ENCODE measurements at regions not wholly inside any gene's neighbourhood (a gene's known extent, or its start where the extent isn't known, plus 50 kb on each side); places are given as distances from the start of the nearest gene placed in this dataset.

DNA sequence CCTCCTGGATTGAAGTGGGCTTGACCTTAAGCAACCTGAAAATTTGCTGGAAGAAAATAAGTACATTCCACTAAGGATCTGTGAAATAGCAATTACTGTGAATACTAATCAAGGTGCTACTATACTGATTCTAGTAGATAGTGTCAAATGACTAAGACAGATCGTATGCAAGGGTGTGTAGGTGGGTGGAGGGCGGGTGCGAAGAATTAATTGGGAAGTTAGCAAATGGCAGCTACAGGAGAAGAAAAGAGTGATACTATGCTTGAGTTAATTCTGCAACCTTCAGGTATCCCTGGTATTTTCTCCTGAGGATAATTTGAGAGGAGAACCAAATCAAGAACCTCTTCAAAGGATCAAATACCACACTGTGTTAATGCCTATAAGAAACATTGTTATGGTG, 501.9 kb downstream of the INHBA start:
- H3K27ac ChIP-seq (ENCODE audit: insufficient read length, low read depth, low read length): no peak overlapping the region
- no peak overlapping the region for H3K4me2 ChIP-seq (ENCODE audit: insufficient read depth, insufficient read length, low read length)
- Mint-ChIP-seq H3K27ac (no peak overlapping the region), H3K4me1 (peaks cover 8% of the 10 kb centered on the region in 2 experiments), H3K27me3 (ENCODE audit: low read depth) (peaks cover 4% of the 10 kb centered on the region; the same call in 1 of the 2 replicates), H3K9me3 (no peaks in the 10 kb centered on the region), H3K4me3 (no peak overlapping the region), H3K36me3 (ENCODE audit: insufficient read depth in 1 of 3, low read depth in 3 of 3) (no peaks in the 10 kb centered on the region)
- H2BK5ac ChIP-seq (ENCODE audit: insufficient read length, low read length): no peak overlapping the region
- H3T11ph ChIP-seq (ENCODE audit: low read length): no peak overlapping the region
- H2BK120ac ChIP-seq (ENCODE audit: low read depth, low read length, poor library complexity, severe bottlenecking): no peak overlapping the region
- H4K20me1 ChIP-seq (ENCODE audit: control insufficient read depth, insufficient read depth, insufficient read length): no peaks in the 10 kb centered on the region
- no peak overlapping the region for H3K56ac ChIP-seq (ENCODE audit: insufficient read length, low read depth, low read length)
- TF ChIP-seq, protein P1, sequence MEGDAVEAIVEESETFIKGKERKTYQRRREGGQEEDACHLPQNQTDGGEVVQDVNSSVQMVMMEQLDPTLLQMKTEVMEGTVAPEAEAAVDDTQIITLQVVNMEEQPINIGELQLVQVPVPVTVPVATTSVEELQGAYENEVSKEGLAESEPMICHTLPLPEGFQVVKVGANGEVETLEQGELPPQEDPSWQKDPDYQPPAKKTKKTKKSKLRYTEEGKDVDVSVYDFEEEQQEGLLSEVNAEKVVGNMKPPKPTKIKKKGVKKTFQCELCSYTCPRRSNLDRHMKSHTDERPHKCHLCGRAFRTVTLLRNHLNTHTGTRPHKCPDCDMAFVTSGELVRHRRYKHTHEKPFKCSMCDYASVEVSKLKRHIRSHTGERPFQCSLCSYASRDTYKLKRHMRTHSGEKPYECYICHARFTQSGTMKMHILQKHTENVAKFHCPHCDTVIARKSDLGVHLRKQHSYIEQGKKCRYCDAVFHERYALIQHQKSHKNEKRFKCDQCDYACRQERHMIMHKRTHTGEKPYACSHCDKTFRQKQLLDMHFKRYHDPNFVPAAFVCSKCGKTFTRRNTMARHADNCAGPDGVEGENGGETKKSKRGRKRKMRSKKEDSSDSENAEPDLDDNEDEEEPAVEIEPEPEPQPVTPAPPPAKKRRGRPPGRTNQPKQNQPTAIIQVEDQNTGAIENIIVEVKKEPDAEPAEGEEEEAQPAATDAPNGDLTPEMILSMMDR (conservative IDR thresholded peaks at IDR 0.05): no peak
- no peak overlapping the region for H3K18ac ChIP-seq (ENCODE audit: insufficient read length, low read depth, low read length)
- no peak overlapping the region for H3K4ac ChIP-seq (ENCODE audit: low read depth, low read length)
- 100% methylated on average over 3 of the region's 3 CpGs for WGBS (ENCODE audit: extremely low coverage, insufficient read length, low lambda C conversion rate)
- no peak overlapping the region for H3K9ac ChIP-seq (ENCODE audit: extremely low read depth, insufficient read length, low read length)
- no peak overlapping the region for H4K8ac ChIP-seq (replicated peaks; ENCODE audit: insufficient read length, low read depth, low read length)
- H2BK12ac ChIP-seq (ENCODE audit: insufficient read length, low read depth, low read length): no peak overlapping the region
- H4K91ac ChIP-seq (ENCODE audit: insufficient read length, low read depth, low read length): no peak overlapping the region
- no peak overlapping the region for H3K23ac ChIP-seq (ENCODE audit: insufficient read length, low read depth, low read length)
- no peaks in the 10 kb centered on the region for H3K79me1 ChIP-seq (ENCODE audit: insufficient read depth, low read depth, low read length, poor library complexity, severe bottlenecking)
- no peak overlapping the region for H2AK5ac ChIP-seq (ENCODE audit: insufficient read length, low read length)
- H3K27me3 ChIP-seq (ENCODE audit: insufficient read depth, low read length): no peaks in the 10 kb centered on the region
- no peak overlapping the region for H2BK20ac ChIP-seq (ENCODE audit: low read depth, low read length, poor library complexity, severe bottlenecking)
- no peak for DNase-seq
- H3K23me2 ChIP-seq (ENCODE audit: insufficient read length, low read depth, low read length, poor library complexity, severe bottlenecking): no peaks in the 10 kb centered on the region
- H3K4me1 ChIP-seq (ENCODE audit: insufficient read depth, low read length): no peaks in the 10 kb centered on the region
- no peak overlapping the region for H2AFZ ChIP-seq (ENCODE audit: low read length)
- no peak overlapping the region for H2BK15ac ChIP-seq (ENCODE audit: low read depth, low read length)
- no peaks in the 10 kb centered on the region for H3K9me3 ChIP-seq (ENCODE audit: control insufficient read depth, low read depth, low read length)
- H4K5ac ChIP-seq (ENCODE audit: insufficient read length, low read depth, low read length): no peak overlapping the region
- H3K79me2 ChIP-seq (ENCODE audit: insufficient read depth, low read length): no peaks in the 10 kb centered on the region
- H3K14ac ChIP-seq (ENCODE audit: insufficient read depth, low read length): no peak overlapping the region

All from H9 (cell line).